ENCODE measurements at regions not wholly inside any gene's neighbourhood (a gene's known extent, or its start where the extent isn't known, plus 50 kb on each side); places are given as distances from the start of the nearest gene placed in this dataset.

DNA sequence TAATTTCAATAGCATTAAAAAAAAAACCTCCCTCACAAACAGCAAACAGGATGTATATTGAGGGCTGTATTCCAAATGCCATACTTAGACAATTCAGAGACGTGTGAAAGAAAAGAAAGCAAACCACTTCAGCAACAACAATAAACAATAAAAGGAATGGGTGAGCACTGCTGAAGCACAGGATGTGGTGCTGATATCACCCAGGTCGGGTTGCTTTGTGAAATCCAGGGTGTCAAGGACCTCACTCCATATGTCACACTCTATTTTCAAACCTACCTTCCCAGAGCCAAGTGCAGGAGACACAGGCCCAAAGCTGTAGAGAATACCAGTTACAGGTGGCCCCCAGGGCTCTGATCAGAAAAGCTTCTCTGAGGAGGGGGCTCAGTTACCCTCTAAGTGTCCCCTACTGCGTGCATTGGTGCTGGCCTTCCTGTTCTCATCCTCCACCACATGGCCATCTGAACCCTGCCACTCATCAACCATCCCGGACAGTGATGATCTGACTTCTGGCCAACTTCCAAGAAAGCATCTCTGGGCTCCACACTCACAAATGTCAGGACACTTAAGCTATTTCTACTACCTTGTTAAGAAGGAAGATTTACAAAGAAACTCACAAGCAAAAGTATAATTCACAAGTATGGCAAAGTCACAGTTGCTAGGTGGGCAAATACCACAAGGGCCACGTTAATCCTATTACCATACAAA is 363.0 kb downstream of the SS18 start:
- no peaks in the 10 kb centered on the region for H3K36me3 Mint-ChIP-seq (ENCODE audit: low read depth)

DNA sequence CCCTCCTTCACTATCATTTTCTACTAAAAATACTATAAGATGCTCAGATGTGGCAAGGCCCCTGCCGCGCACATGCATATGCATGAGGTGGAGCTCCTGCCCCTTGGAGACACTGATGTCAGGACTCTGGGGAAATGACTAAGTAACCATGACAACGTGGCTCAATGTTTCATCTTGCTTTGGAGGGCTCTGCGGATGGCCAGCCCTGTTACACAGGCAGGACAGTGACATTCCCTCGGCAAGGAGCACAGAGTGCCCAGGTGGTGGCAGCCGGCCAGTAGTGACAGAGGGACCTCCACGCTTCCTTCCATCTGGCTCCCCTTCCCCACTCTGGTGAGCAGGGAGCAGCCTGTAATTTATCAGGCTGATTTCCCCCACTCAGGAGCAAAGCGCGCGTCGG is 364.1 kb downstream of the SS18 start:
- intact Hi-C loops (cut with micrococcal nuclease): no loop called here
- Mint-ChIP-seq H3K27me3 (ENCODE audit: insufficient read depth) (peaks cover 2% of the 10 kb centered on the region), H3K27ac (no peak overlapping the region), H3K4me1 (ENCODE audit: low read depth) (no peaks in the 10 kb centered on the region), H3K36me3 (ENCODE audit: low read depth) (no peaks in the 10 kb centered on the region), H3K4me3 (no peak overlapping the region), H3K9me3 (peaks cover 3% of the 10 kb centered on the region)
- no peak for DNase-seq (ENCODE audit: low spot score)

More for the DNA sequence above, 363.0 kb downstream of the SS18 start:
- Mint-ChIP-seq H3K4me1 (ENCODE audit: low read depth) (no peaks in the 10 kb centered on the region), H3K4me3 (no peak overlapping the region), H3K9me3 (peaks cover 3% of the 10 kb centered on the region), H3K27me3 (ENCODE audit: insufficient read depth) (peaks cover 3% of the 10 kb centered on the region), H3K27ac (no peak overlapping the region)
- DNase-seq (ENCODE audit: low spot score): no peak
- intact Hi-C loops (cut with micrococcal nuclease): no loop called here

DNA sequence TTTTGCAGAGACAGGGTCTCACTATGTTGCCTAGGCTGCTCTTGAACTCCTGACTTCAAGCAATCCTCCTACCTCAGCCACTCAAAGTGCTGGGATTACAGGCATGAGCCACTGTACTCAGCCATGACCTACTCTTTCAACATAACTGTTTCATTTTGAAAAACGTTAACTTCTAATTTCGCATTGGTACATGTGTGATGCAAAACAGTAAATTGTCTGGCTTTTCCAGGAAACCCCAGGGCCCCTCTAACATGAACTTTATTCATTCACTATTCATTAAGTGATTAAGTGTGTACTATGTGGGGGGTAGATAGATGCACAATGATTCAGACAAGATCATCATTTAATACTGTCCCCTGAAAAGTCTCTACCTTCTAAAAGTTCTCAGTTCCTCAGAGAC is 364.9 kb downstream of the SS18 start:
- no peak overlapping the region for H3K27ac Mint-ChIP-seq
- intact Hi-C loops (cut with micrococcal nuclease): no loop called here
- H3K9me3 Mint-ChIP-seq: peaks cover 7% of the 10 kb centered on the region
- H3K4me3 Mint-ChIP-seq: no peak overlapping the region
- peaks cover 2% of the 10 kb centered on the region for H3K27me3 Mint-ChIP-seq (ENCODE audit: insufficient read depth)
- no peaks in the 10 kb centered on the region for H3K4me1 Mint-ChIP-seq (ENCODE audit: low read depth)
- H3K36me3 Mint-ChIP-seq (ENCODE audit: low read depth): no peaks in the 10 kb centered on the region
- no peak for DNase-seq (ENCODE audit: low spot score)

- Mint-ChIP-seq H3K4me1 (ENCODE audit: low read depth) (no peaks in the 10 kb centered on the region), H3K36me3 (ENCODE audit: low read depth) (no peaks in the 10 kb centered on the region), H3K9me3 (peaks cover 7% of the 10 kb centered on the region), H3K27ac (no peak overlapping the region), H3K4me3 (no peak overlapping the region), H3K27me3 (ENCODE audit: insufficient read depth) (peaks cover 2% of the 10 kb centered on the region)
- DNase-seq (ENCODE audit: low spot score): no peak
- intact Hi-C loops (cut with micrococcal nuclease): no loop called here
Measured at GRCh38 chr18:25724997-25725396, 365.4 kb downstream of the SS18 start.

DNA sequence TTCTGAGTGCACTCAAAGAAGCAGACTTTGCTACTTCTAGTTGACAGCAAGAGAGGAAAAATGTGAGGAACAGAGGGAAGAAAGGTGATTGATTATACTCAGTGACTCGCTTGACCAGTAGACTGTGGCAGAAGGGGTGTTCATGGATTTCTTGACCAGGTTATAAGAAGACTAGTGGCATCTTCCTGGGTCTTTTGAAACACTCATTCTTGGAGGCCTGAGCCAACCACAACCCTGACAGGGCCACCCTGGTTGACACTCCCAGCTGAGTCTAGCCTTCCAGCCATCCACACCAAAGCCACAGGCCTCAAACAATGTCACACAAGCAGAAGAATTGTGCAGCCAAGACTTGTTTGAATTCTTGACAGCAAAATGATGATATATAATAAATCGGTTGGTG is 366.3 kb downstream of the SS18 start:
- no peaks in the 10 kb centered on the region for H3K27me3 Mint-ChIP-seq (ENCODE audit: insufficient read depth)
- H3K4me3 Mint-ChIP-seq: no peak overlapping the region
- intact Hi-C loops (cut with micrococcal nuclease): no loop called here

GRCh38 chr18:25713103-25713502 is 361.1 kb upstream of the ZNF521 start:
- H3K4me1 Mint-ChIP-seq (ENCODE audit: low read depth): no peaks in the 10 kb centered on the region

More for the DNA sequence above, 366.3 kb downstream of the SS18 start:
- no peak overlapping the region for H3K27ac Mint-ChIP-seq
- DNase-seq (ENCODE audit: low spot score): no peak
- no peaks in the 10 kb centered on the region for H3K4me1 Mint-ChIP-seq (ENCODE audit: low read depth)
- peaks cover 7% of the 10 kb centered on the region for H3K9me3 Mint-ChIP-seq
- no peaks in the 10 kb centered on the region for H3K36me3 Mint-ChIP-seq (ENCODE audit: low read depth)

DNA sequence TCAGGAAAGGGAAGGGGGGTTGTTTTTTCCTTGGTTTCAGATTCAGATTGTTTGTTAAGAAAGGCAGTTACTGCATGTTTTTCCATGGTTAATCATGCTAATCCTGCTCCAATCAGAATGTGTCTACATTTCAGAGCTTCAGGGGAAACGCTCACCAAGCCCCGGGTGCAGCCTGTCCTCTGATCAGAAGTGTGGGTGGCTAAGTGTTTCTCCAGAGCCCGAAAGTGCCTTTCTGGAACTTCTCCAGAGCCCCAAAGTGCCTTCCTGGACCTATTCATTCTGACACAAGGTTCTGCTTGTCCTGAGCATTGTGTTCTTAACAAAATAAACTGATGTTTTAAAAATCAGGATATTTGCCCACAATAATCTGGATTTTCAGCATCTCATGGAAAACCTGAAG is 359.0 kb upstream of the ZNF521 start:
- Mint-ChIP-seq H3K9me3 (peaks cover 6% of the 10 kb centered on the region), H3K36me3 (ENCODE audit: low read depth) (no peaks in the 10 kb centered on the region), H3K4me3 (no peak overlapping the region), H3K27ac (no peak overlapping the region), H3K4me1 (ENCODE audit: low read depth) (no peaks in the 10 kb centered on the region), H3K27me3 (ENCODE audit: insufficient read depth) (peaks cover 3% of the 10 kb centered on the region)
- intact Hi-C loops (cut with micrococcal nuclease): no loop called here
- no peak for DNase-seq (ENCODE audit: low spot score)

More at GRCh38 chr18:25713103-25713502, 361.1 kb upstream of the ZNF521 start:
- no peak overlapping the region for H3K4me3 Mint-ChIP-seq
- H3K9me3 Mint-ChIP-seq: peaks cover 6% of the 10 kb centered on the region
- peaks cover 3% of the 10 kb centered on the region for H3K27me3 Mint-ChIP-seq (ENCODE audit: insufficient read depth)
- no peaks in the 10 kb centered on the region for H3K36me3 Mint-ChIP-seq (ENCODE audit: low read depth)
- intact Hi-C loops (cut with micrococcal nuclease): no loop called here
- no peak for DNase-seq (ENCODE audit: low spot score)
- no peak overlapping the region for H3K27ac Mint-ChIP-seq

DNA sequence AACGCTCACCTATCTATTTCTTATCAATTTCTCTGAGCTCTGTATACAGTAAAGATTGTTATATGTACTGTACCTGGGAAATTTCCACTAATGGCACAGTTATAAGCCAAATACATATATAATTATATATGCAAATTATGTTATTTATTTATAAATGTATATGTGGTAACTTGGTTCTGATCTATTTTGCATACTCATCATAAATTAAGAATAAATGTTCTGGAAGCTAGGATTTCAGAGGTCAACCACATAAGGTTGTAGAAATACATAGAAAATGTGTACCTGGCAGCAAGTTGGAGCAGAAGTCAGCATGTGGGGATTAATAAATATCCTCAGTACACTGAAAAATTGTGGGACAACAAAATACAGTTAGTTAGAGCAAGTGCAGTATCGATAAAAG is 353.7 kb upstream of the ZNF521 start:
- intact Hi-C loops (cut with micrococcal nuclease): no loop called here
- H3K27me3 Mint-ChIP-seq (ENCODE audit: insufficient read depth): no peaks in the 10 kb centered on the region
- H3K27ac Mint-ChIP-seq: no peak overlapping the region
- H3K36me3 Mint-ChIP-seq (ENCODE audit: low read depth): no peaks in the 10 kb centered on the region
- no peaks in the 10 kb centered on the region for H3K9me3 Mint-ChIP-seq
- no peak overlapping the region for H3K4me3 Mint-ChIP-seq
- DNase-seq (ENCODE audit: low spot score): no peak
- no peaks in the 10 kb centered on the region for H3K4me1 Mint-ChIP-seq (ENCODE audit: low read depth)

DNA sequence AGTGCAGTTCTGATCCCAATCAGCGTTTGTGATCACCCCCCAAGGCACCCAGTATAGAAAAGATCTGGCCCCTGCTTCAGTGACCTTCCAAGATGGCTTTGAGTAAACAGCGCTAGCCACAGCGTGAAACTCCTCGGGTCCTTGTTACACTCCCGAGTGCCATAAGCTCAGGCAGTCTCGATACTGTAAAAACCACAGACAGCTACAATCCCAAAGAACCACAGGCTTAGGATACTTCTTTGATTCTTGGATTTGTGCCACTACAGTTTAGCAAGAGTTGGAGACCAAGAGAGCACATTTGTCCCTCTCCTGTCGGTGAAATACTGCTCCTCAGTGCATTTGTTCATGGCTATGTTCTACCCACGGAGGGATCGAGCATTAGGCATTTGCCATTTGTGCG is 352.5 kb upstream of the ZNF521 start:
- Mint-ChIP-seq H3K4me3 (no peak overlapping the region), H3K36me3 (ENCODE audit: low read depth) (no peaks in the 10 kb centered on the region), H3K27ac (no peak overlapping the region), H3K27me3 (ENCODE audit: insufficient read depth) (no peaks in the 10 kb centered on the region), H3K4me1 (ENCODE audit: low read depth) (no peaks in the 10 kb centered on the region), H3K9me3 (no peaks in the 10 kb centered on the region)
- DNase-seq (ENCODE audit: low spot score): no peak
- intact Hi-C loops (cut with micrococcal nuclease): no loop called here

- Mint-ChIP-seq H3K27ac (no peak overlapping the region), H3K27me3 (ENCODE audit: insufficient read depth) (no peaks in the 10 kb centered on the region), H3K4me3 (no peak overlapping the region), H3K4me1 (ENCODE audit: low read depth) (no peaks in the 10 kb centered on the region), H3K9me3 (no peaks in the 10 kb centered on the region), H3K36me3 (ENCODE audit: low read depth) (no peaks in the 10 kb centered on the region)
- intact Hi-C loops (cut with micrococcal nuclease): no loop called here
- DNase-seq (ENCODE audit: low spot score): no peak
Measured at GRCh38 chr18:25704071-25704470, 352.1 kb upstream of the ZNF521 start.

DNA sequence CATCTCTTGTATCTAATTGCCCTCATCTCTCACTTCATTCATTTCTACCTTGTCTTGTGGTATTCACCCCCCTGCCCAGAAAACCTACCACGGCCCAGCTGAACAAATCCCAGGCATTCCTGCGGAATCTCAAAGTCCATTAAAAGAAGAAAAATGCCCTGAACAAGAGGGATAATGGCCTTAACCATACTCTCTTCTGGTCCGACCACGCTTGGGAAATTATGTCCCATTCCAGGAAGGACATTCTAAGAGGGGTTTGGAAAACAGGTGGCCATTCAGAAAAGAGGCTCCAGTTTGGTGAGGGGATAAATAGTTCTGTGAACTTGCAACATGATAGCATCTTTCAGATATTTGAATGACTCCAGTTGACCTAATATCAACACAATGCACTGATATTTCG is 349.9 kb upstream of the ZNF521 start:
- H3K4me3 Mint-ChIP-seq: no peak overlapping the region
- H3K36me3 Mint-ChIP-seq (ENCODE audit: low read depth): no peaks in the 10 kb centered on the region
- intact Hi-C loops (cut with micrococcal nuclease): no loop called here
- H3K4me1 Mint-ChIP-seq (ENCODE audit: low read depth): no peaks in the 10 kb centered on the region
- H3K27me3 Mint-ChIP-seq (ENCODE audit: insufficient read depth): no peaks in the 10 kb centered on the region
- H3K9me3 Mint-ChIP-seq: no peaks in the 10 kb centered on the region
- H3K27ac Mint-ChIP-seq: no peak overlapping the region
- DNase-seq (ENCODE audit: low spot score): no peak

DNA sequence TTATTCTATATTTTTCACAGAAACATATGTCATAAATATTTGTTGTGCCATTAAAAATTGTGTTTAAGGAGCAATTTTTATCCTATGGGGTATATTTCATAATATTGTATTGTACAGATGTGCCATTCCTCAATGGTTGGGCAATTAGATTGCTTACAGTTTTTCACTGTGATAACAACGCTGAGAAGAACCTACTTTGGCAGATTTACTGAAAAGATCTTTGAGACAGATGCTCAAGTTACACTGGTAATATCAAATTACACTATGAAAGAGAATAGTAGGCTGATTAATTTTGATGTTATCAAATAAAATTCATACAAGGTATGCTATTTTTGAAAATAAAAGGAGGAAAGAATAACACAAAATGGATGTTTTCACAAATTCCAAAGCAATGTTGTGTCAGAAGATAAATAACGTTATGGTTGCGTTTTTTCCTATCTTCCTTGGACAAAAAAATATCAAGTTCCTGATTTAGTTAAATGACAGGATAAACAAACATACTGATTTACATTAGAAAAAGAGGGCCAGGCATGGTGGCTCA is 335.1 kb upstream of the ZNF521 start:
- Mint-ChIP-seq H3K27ac (no peak overlapping the region), H3K4me3 (no peak overlapping the region), H3K9me3 (no peaks in the 10 kb centered on the region), H3K4me1 (ENCODE audit: low read depth) (no peaks in the 10 kb centered on the region), H3K36me3 (ENCODE audit: low read depth) (no peaks in the 10 kb centered on the region), H3K27me3 (ENCODE audit: insufficient read depth) (no peaks in the 10 kb centered on the region)
- intact Hi-C loops (cut with micrococcal nuclease): no loop called here
- DNase-seq (ENCODE audit: low spot score): no peak

DNA sequence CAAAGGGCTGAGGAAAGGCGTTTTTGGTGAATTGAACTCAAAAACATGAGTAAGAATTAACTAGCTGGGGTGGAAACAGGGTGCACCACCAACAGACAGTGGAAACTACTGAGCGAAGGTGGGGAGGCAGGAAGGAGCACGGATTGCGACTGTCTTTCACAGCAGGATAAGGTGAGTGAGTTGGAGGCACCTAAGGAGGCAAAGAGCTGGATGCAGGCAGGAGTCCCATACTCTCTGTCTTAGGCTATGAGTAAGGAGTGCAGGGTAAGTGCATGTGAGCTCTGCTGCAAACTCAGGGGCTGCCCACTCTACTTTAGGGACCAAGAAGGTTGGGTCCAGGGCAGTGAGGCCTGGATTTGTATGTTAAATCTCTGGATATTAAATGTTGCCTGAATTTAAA is 333.1 kb upstream of the ZNF521 start:
- no peak overlapping the region for H3K27ac Mint-ChIP-seq
- no peaks in the 10 kb centered on the region for H3K36me3 Mint-ChIP-seq (ENCODE audit: low read depth)
- no peak overlapping the region for H3K4me3 Mint-ChIP-seq
- no peaks in the 10 kb centered on the region for H3K9me3 Mint-ChIP-seq
- intact Hi-C loops (cut with micrococcal nuclease): no loop called here
- no peaks in the 10 kb centered on the region for H3K27me3 Mint-ChIP-seq (ENCODE audit: insufficient read depth)
- no peak for DNase-seq (ENCODE audit: low spot score)
- H3K4me1 Mint-ChIP-seq (ENCODE audit: low read depth): no peaks in the 10 kb centered on the region

GRCh38 chr18:25679491-25679890 is 327.5 kb upstream of the ZNF521 start:
- intact Hi-C loops (cut with micrococcal nuclease): no loop called here
- Mint-ChIP-seq H3K27ac (no peak overlapping the region), H3K36me3 (ENCODE audit: low read depth) (no peaks in the 10 kb centered on the region), H3K4me3 (no peak overlapping the region), H3K4me1 (ENCODE audit: low read depth) (no peaks in the 10 kb centered on the region), H3K9me3 (no peaks in the 10 kb centered on the region), H3K27me3 (ENCODE audit: insufficient read depth) (peaks cover 2% of the 10 kb centered on the region)
- DNase-seq (ENCODE audit: low spot score): no peak

All from activated T-helper 1 cell treated with anti-CD3 and anti-CD28 coated beads, Interleukin-12 subunit alpha, Interleukin-12 subunit beta, Interleukin-2, Interleukin-4 antibody, amounts not matched to agents 30 ng/mL and 10 ng/mL and 1 ng/mL, durations not matched to agents 14 hours and 24 hours and 36 hours (primary cell).